Breast epithelium (tissue), 3 donors: ENCODE measurements at regions not wholly inside any gene's neighbourhood (a gene's known extent, or its start where the extent isn't known, plus 50 kb on each side); places are given as distances from the start of the nearest gene placed in this dataset.

Source experiments
- POLR2AphosphoS5 ChIP-seq, 3 donors: sonication (generic); formaldehyde crosslinking; IDR thresholded peaks; one replicate each; pipeline ENCODE4 v1.6.1; 2017; ENCODE audit warnings: antibody characterized with exemption in 3 of 3
- TF ChIP-seq, protein P1 (sequence below), 3 donors: fragments of 450-650 bp; IDR thresholded peaks; one replicate each; pipeline ENCODE4 v1.5.1; 2016 to 2017; ENCODE audit warnings: antibody characterized with exemption in 3 of 3, mild to moderate bottlenecking in 3 of 3, moderate library complexity in 3 of 3

DNA sequence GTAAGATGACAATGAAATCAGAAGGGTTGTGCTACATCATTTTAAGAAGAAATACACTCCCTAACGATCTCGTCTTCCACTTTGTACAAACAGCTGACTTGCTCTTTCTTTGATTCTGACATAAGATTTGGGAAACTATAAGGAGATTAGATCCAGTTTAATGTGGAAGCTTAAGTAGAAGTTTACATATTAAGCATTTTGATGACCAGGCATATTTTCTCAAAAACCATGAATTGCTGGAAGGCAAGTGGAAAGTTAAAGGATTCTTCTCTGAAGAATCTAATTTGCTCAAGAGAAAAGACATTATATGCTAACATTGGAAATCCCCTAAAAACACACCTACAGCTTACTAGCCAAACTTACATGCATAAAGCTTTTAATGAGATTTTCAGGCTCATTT is 531.9 kb upstream of the PTPRD start:
- no peak for TF ChIP-seq POLR2AphosphoS5 (IDR thresholded peaks at IDR 0.05)
- TF ChIP-seq, protein P1, sequence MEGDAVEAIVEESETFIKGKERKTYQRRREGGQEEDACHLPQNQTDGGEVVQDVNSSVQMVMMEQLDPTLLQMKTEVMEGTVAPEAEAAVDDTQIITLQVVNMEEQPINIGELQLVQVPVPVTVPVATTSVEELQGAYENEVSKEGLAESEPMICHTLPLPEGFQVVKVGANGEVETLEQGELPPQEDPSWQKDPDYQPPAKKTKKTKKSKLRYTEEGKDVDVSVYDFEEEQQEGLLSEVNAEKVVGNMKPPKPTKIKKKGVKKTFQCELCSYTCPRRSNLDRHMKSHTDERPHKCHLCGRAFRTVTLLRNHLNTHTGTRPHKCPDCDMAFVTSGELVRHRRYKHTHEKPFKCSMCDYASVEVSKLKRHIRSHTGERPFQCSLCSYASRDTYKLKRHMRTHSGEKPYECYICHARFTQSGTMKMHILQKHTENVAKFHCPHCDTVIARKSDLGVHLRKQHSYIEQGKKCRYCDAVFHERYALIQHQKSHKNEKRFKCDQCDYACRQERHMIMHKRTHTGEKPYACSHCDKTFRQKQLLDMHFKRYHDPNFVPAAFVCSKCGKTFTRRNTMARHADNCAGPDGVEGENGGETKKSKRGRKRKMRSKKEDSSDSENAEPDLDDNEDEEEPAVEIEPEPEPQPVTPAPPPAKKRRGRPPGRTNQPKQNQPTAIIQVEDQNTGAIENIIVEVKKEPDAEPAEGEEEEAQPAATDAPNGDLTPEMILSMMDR (IDR thresholded peaks at IDR 0.05) = no peak
